Gastrocnemius medialis (tissue), 4 donors: ENCODE measurements at regions not wholly inside any gene's neighbourhood (a gene's known extent, or its start where the extent isn't known, plus 50 kb on each side); places are given as distances from the start of the nearest gene placed in this dataset.

Source experiments
- CTCF ChIP-seq, 5 experiments: fragments of 450-650 bp in 3 of 5; fragments of 200-600 bp in 2 of 5; sonication (generic) in 2 of 5; IDR thresholded peaks in 4 of 5; conservative IDR thresholded peaks in 1 of 5; 1 replicate in 4 of 5; 2 replicates in 1 of 5; pipeline ENCODE4 v1.5.1; 2016 to 2019; ENCODE audit warnings: antibody characterized with exemption in 5 of 5, mild to moderate bottlenecking in 3 of 5, moderate library complexity in 3 of 5
- POLR2A ChIP-seq, 2 donors: fragments of 450-650 bp; IDR thresholded peaks; one replicate each; pipeline ENCODE4 v1.6.1; 2017; ENCODE audit warnings: antibody characterized with exemption in 2 of 2, mild to moderate bottlenecking in 2 of 2, moderate library complexity in 2 of 2

- TF ChIP-seq CTCF (IDR thresholded peaks at IDR 0.05 in 4 of 5, conservative IDR thresholded peaks at IDR 0.05 in 1 of 5) (no peak), POLR2A (IDR thresholded peaks at IDR 0.05) (no peak)
Observed at GRCh38 chr18:37667836-37668235, 102.2 kb upstream of the CELF4 start.
